Trophoblast cell (in vitro differentiated cells and primary cell): ENCODE measurements at regions not wholly inside any gene's neighbourhood (a gene's known extent, or its start where the extent isn't known, plus 50 kb on each side); places are given as distances from the start of the nearest gene placed in this dataset.
"Not testable (repeated sequence)": the region's sequence is repeated elsewhere in the genome, so short reads cannot be mapped to it uniquely, and the experiment has no call there.

Experiments used
- DNase-seq, 2 donors: peaks; one replicate each; pipeline ENCODE4 v3.0.0-alpha.2; 2016
- H2AFZ ChIP-seq: 2 replicates; pipeline ENCODE4 v1.6.1; 2013; ENCODE audit warnings: low read length, moderate library complexity, mild to moderate bottlenecking; ENCODE audit not compliant: insufficient read depth, poor library complexity
- H2AK5ac ChIP-seq: 2 replicates; pipeline ENCODE4 v1.6.1; 2013; ENCODE audit warnings: mild to moderate bottlenecking, low read length
- H2BK120ac ChIP-seq: 2 replicates; pipeline ENCODE4 v1.6.1; 2013; ENCODE audit warnings: low read length, mild to moderate bottlenecking, moderate library complexity; ENCODE audit not compliant: insufficient read depth, poor library complexity
- H2BK12ac ChIP-seq: 2 replicates; pipeline ENCODE4 v1.6.1; 2013; ENCODE audit warnings: mild to moderate bottlenecking, low read length, moderate library complexity
- H2BK5ac ChIP-seq: 2 replicates; pipeline ENCODE4 v1.6.1; 2013; ENCODE audit warnings: low read length, low read depth, moderate library complexity, mild to moderate bottlenecking; ENCODE audit not compliant: poor library complexity
- H3K14ac ChIP-seq: 2 replicates; pipeline ENCODE4 v1.6.1; 2013; ENCODE audit warnings: mild to moderate bottlenecking, low read length
- H3K18ac ChIP-seq: 2 replicates; pipeline ENCODE4 v1.6.1; 2013; ENCODE audit warnings: mild to moderate bottlenecking, low read length
- H3K23ac ChIP-seq: 2 replicates; pipeline ENCODE4 v1.6.1; 2013; ENCODE audit warnings: low read length
- H3K27ac ChIP-seq: 2 replicates; pipeline ENCODE4 v1.5.1; 2013; ENCODE audit warnings: low read depth, mild to moderate bottlenecking, inconsistent platforms, low read length, moderate library complexity
- H3K27me3 ChIP-seq: 2 replicates; pipeline ENCODE4 v1.6.1; 2013; ENCODE audit warnings: inconsistent platforms, mild to moderate bottlenecking, low read length, moderate library complexity; ENCODE audit not compliant: insufficient read depth
- H3K36me3 ChIP-seq, 2 experiments: 1 replicate in 1 of 2; 2 replicates in 1 of 2; pipeline ENCODE4 v1.6.1; 2013; ENCODE audit warnings: low read length in 2 of 2, mild to moderate bottlenecking in 2 of 2, moderate library complexity in 1 of 2; ENCODE audit not compliant: insufficient read depth in 2 of 2, control insufficient read depth in 1 of 2
- H3K4ac ChIP-seq: 2 replicates; pipeline ENCODE4 v1.6.1; 2013; ENCODE audit warnings: low read depth, mild to moderate bottlenecking, low read length, moderate library complexity
- H3K4me1 ChIP-seq, 2 experiments: 1 replicate in 1 of 2; 2 replicates in 1 of 2; pipeline ENCODE4 v1.6.1; 2013; ENCODE audit warnings: low read length in 2 of 2, mild to moderate bottlenecking in 2 of 2, moderate library complexity in 1 of 2; ENCODE audit not compliant: insufficient read depth in 2 of 2, control insufficient read depth in 1 of 2
- H3K4me2 ChIP-seq: 2 replicates; pipeline ENCODE4 v1.6.1; 2013; ENCODE audit warnings: inconsistent platforms, mild to moderate bottlenecking, low read length, moderate library complexity
- H3K4me3 ChIP-seq: 2 replicates; pipeline ENCODE4 v1.5.1; 2013; ENCODE audit warnings: mild to moderate bottlenecking, low read depth, low read length, inconsistent platforms
- H3K79me1 ChIP-seq: one replicate; pipeline ENCODE4 v1.6.1; 2013; ENCODE audit warnings: low read length
- H3K79me2 ChIP-seq: 2 replicates; pipeline ENCODE4 v1.6.1; 2013; ENCODE audit warnings: low read length, mild to moderate bottlenecking; ENCODE audit not compliant: control insufficient read depth, insufficient read depth, poor library complexity
- H3K9ac ChIP-seq: 2 replicates; pipeline ENCODE4 v1.6.1; 2013; ENCODE audit warnings: mild to moderate bottlenecking, low read length
- H3K9me3 ChIP-seq: 2 replicates; pipeline ENCODE4 v1.6.1; 2013; ENCODE audit warnings: low read depth, mild to moderate bottlenecking, control low read depth, inconsistent platforms, low read length; ENCODE audit not compliant: insufficient read depth
- H4K12ac ChIP-seq: 2 replicates; pipeline ENCODE4 v1.6.1; 2013; ENCODE audit warnings: low read depth, mild to moderate bottlenecking, low read length, moderate library complexity
- H4K8ac ChIP-seq: 2 replicates; pipeline ENCODE4 v1.6.1; 2013; ENCODE audit warnings: low read depth, mild to moderate bottlenecking, low read length, moderate library complexity
- H4K91ac ChIP-seq: one replicate; pipeline ENCODE4 v1.6.1; 2013; ENCODE audit warnings: low read depth, mild to moderate bottlenecking, low read length, moderate library complexity
- WGBS: extraction: QIAGEN DNeasy Blood & Tissue Kit; methylation state at CpG from one replicate; pipeline ENCODE4 v1.1.7; 2013; ENCODE audit warnings: missing lambda C conversion rate; ENCODE audit not compliant: insufficient read length, insufficient coverage; ENCODE audit errors: extremely low coverage; 5-methylcytosine and 5-hydroxymethylcytosine counted together

- no peak overlapping the region for H2BK5ac ChIP-seq
- no peak overlapping the region for H2BK120ac ChIP-seq
- no peak overlapping the region for H3K4ac ChIP-seq
- H3K9me3 ChIP-seq = no peaks in the 10 kb centered on the region
- H3K36me3 ChIP-seq = no peaks in the 10 kb centered on the region
- no peaks in the 10 kb centered on the region for H3K79me1 ChIP-seq
- H3K79me2 ChIP-seq = no peaks in the 10 kb centered on the region
- DNase-seq = no peak
- H3K23ac ChIP-seq = no peak overlapping the region
- no peak overlapping the region for H3K27ac ChIP-seq
- no peak overlapping the region for H3K4me3 ChIP-seq
- H3K27me3 ChIP-seq = no peaks in the 10 kb centered on the region
- H3K18ac ChIP-seq = no peak overlapping the region
- no peak overlapping the region for H4K8ac ChIP-seq
- no CpG with 5 or more reads among the region's 4 CpGs for WGBS
- no peak overlapping the region for H3K4me2 ChIP-seq
- H2BK12ac ChIP-seq = no peak overlapping the region
- no peak overlapping the region for H2AK5ac ChIP-seq
- no peak overlapping the region for H4K12ac ChIP-seq
- H3K14ac ChIP-seq = no peak overlapping the region
- H3K9ac ChIP-seq = no peak overlapping the region
- H3K4me1 ChIP-seq = no peaks in the 10 kb centered on the region
- no peak overlapping the region for H4K91ac ChIP-seq
- no peak overlapping the region for H2AFZ ChIP-seq
Observed at GRCh38 chr13:110981379-110981778, 66.5 kb upstream of the ANKRD10 start.

- Histone ChIP-seq H3K36me3 (no peaks in the 10 kb centered on the region), H3K4ac (no peak overlapping the region), H4K12ac (no peak overlapping the region), H3K23ac (no peak overlapping the region), H4K8ac (no peak overlapping the region), H3K4me3 (no peak overlapping the region), H2AK5ac (no peak overlapping the region), H2BK12ac (no peak overlapping the region), H2AFZ (no peak overlapping the region), H3K9me3 (no peaks in the 10 kb centered on the region), H3K18ac (no peak overlapping the region), H3K27ac (no peak overlapping the region), H3K4me2 (no peak overlapping the region), H3K9ac (no peak overlapping the region), H2BK5ac (no peak overlapping the region), H3K14ac (no peak overlapping the region), H2BK120ac (no peak overlapping the region), H3K27me3 (no peaks in the 10 kb centered on the region), H3K4me1 (no peaks in the 10 kb centered on the region), H3K79me2 (no peaks in the 10 kb centered on the region), H3K79me1 (no peaks in the 10 kb centered on the region), H4K91ac (no peak overlapping the region)
- WGBS = no CpG with 5 or more reads among the region's 3 CpGs
- DNase-seq = no peak
Observed at GRCh38 chr13:110980921-110981320, 66.1 kb upstream of the ANKRD10 start.

GRCh38 chr13:110979149-110979548 lies 64.3 kb upstream of the ANKRD10 start:
- H3K14ac ChIP-seq = not testable (repeated sequence)
- WGBS = no CpG with 5 or more reads among the region's 5 CpGs

GRCh38 chr13:110978390-110978789 lies 63.5 kb upstream of the ANKRD10 start:
- Histone ChIP-seq H3K4me2 (no peak overlapping the region), H3K4me1 (no peaks in the 10 kb centered on the region), H4K91ac (no peak overlapping the region), H3K27me3 (no peaks in the 10 kb centered on the region), H3K36me3 (no peaks in the 10 kb centered on the region), H2BK5ac (no peak overlapping the region), H3K79me1 (no peaks in the 10 kb centered on the region), H2BK120ac (no peak overlapping the region), H2AFZ (no peak overlapping the region), H3K4me3 (no peak overlapping the region), H4K8ac (no peak overlapping the region), H3K18ac (no peak overlapping the region), H3K9ac (no peak overlapping the region), H2BK12ac (no peak overlapping the region), H3K9me3 (no peaks in the 10 kb centered on the region), H3K23ac (no peak overlapping the region), H3K79me2 (no peaks in the 10 kb centered on the region), H2AK5ac (no peak overlapping the region), H3K14ac (no peak overlapping the region), H4K12ac (no peak overlapping the region), H3K4ac (no peak overlapping the region), H3K27ac (no peak overlapping the region)
- no peak for DNase-seq

More at GRCh38 chr13:110979149-110979548, 64.3 kb upstream of the ANKRD10 start:
- not testable (repeated sequence) for H4K12ac ChIP-seq, H2AFZ ChIP-seq, H3K27ac ChIP-seq, H3K4me1 ChIP-seq, H2BK120ac ChIP-seq, H3K4ac ChIP-seq, DNase-seq, H3K79me1 ChIP-seq, H4K91ac ChIP-seq, H3K4me3 ChIP-seq, H3K23ac ChIP-seq, H3K79me2 ChIP-seq, H3K36me3 ChIP-seq, H2BK12ac ChIP-seq, H3K27me3 ChIP-seq, H3K9me3 ChIP-seq, H3K4me2 ChIP-seq, H2AK5ac ChIP-seq, H4K8ac ChIP-seq, H3K18ac ChIP-seq, H2BK5ac ChIP-seq, H3K9ac ChIP-seq

- H2BK12ac ChIP-seq = no peak overlapping the region
- H3K79me2 ChIP-seq = no peaks in the 10 kb centered on the region
- H3K18ac ChIP-seq = no peak overlapping the region
- no peak overlapping the region for H2BK5ac ChIP-seq
- H2AFZ ChIP-seq = no peak overlapping the region
- H4K8ac ChIP-seq = no peak overlapping the region
- no peak overlapping the region for H3K27ac ChIP-seq
- no peak overlapping the region for H3K4me3 ChIP-seq
- H3K79me1 ChIP-seq = no peaks in the 10 kb centered on the region
- H2AK5ac ChIP-seq = no peak overlapping the region
- H4K12ac ChIP-seq = no peak overlapping the region
- H3K14ac ChIP-seq = no peak overlapping the region
- H3K36me3 ChIP-seq = no peaks in the 10 kb centered on the region
- no peaks in the 10 kb centered on the region for H3K4me1 ChIP-seq
- no peak overlapping the region for H4K91ac ChIP-seq
- H3K4me2 ChIP-seq = no peak overlapping the region
- H3K9me3 ChIP-seq = no peaks in the 10 kb centered on the region
- no peaks in the 10 kb centered on the region for H3K27me3 ChIP-seq
- DNase-seq = no peak
- no peak overlapping the region for H2BK120ac ChIP-seq
- no peak overlapping the region for H3K9ac ChIP-seq
- no peak overlapping the region for H3K4ac ChIP-seq
- no peak overlapping the region for H3K23ac ChIP-seq
Observed at GRCh38 chr13:110976785-110977184, 61.9 kb upstream of the ANKRD10 start.
